ENCODE measurements at regions not wholly inside any gene's neighbourhood (a gene's known extent, or its start where the extent isn't known, plus 50 kb on each side); places are given as distances from the start of the nearest gene placed in this dataset.

- no peaks in the 10 kb centered on the region for H3K36me3 ChIP-seq (ENCODE audit: control insufficient read depth in 2 of 2, insufficient read depth in 2 of 2, low read length in 1 of 2)
- no peak overlapping the region for H3K27ac ChIP-seq (ENCODE audit: low read depth in 2 of 2, low read length in 1 of 2)
- H3K27me3 ChIP-seq (ENCODE audit: control insufficient read depth in 1 of 2, insufficient read depth in 2 of 2, low read length in 2 of 2): no peaks in the 10 kb centered on the region
- WGBS, 2 donors: 47 to 63% methylated on average over 7 of the region's 7 CpGs
- no peaks in the 10 kb centered on the region for H3K9me3 ChIP-seq (ENCODE audit: control insufficient read depth in 2 of 2, insufficient read depth in 1 of 2, low read depth in 1 of 2, low read length in 1 of 2)
- no peak overlapping the region for H3K4me3 ChIP-seq (ENCODE audit: low read depth in 1 of 2, low read length in 2 of 2)
- no peaks in the 10 kb centered on the region for H3K4me1 ChIP-seq (ENCODE audit: control insufficient read depth in 2 of 2, insufficient read depth in 2 of 2, low read length in 1 of 2)
Measured at GRCh38 chr7:142389544-142389943, 131.7 kb upstream of the PRSS58 start.

- Histone ChIP-seq H3K27me3 (ENCODE audit: control insufficient read depth in 1 of 2, insufficient read depth in 2 of 2, low read length in 2 of 2) (no peaks in the 10 kb centered on the region), H3K4me1 (ENCODE audit: control insufficient read depth in 2 of 2, insufficient read depth in 2 of 2, low read length in 1 of 2) (peaks cover 0 to 2% of the 10 kb centered on the region in 2 donors), H3K36me3 (ENCODE audit: control insufficient read depth in 2 of 2, insufficient read depth in 2 of 2, low read length in 1 of 2) (no peaks in the 10 kb centered on the region), H3K4me3 (ENCODE audit: low read depth in 1 of 2, low read length in 2 of 2) (no peak overlapping the region), H3K9me3 (ENCODE audit: control insufficient read depth in 2 of 2, insufficient read depth in 1 of 2, low read depth in 1 of 2, low read length in 1 of 2) (no peaks in the 10 kb centered on the region), H3K27ac (ENCODE audit: low read depth in 2 of 2, low read length in 1 of 2) (no peak overlapping the region)
- 50 to 53% methylated on average over 8 of the region's 8 CpGs for WGBS, 2 donors
Measured at GRCh38 chr7:142385491-142386340, 127.9 kb upstream of the PRSS58 start.

GRCh38 chr7:142384493-142384922 lies 126.7 kb upstream of the PRSS58 start:
- no peaks in the 10 kb centered on the region for H3K9me3 ChIP-seq (ENCODE audit: control insufficient read depth in 2 of 2, insufficient read depth in 1 of 2, low read depth in 1 of 2, low read length in 1 of 2)
- no peaks in the 10 kb centered on the region for H3K27me3 ChIP-seq (ENCODE audit: control insufficient read depth in 1 of 2, insufficient read depth in 2 of 2, low read length in 2 of 2)
- H3K27ac ChIP-seq (ENCODE audit: low read depth in 2 of 2, low read length in 1 of 2): peak overlapping the region; percentile 14 to 45
- H3K4me1 ChIP-seq (ENCODE audit: control insufficient read depth in 2 of 2, insufficient read depth in 2 of 2, low read length in 1 of 2): peaks cover 0 to 2% of the 10 kb centered on the region in 2 donors
- WGBS, 2 donors: 34 to 51% methylated on average over 11 of the region's 11 CpGs
- H3K4me3 ChIP-seq (ENCODE audit: low read depth in 1 of 2, low read length in 2 of 2): no peak overlapping the region
- H3K36me3 ChIP-seq (ENCODE audit: control insufficient read depth in 2 of 2, insufficient read depth in 2 of 2, low read length in 1 of 2): no peaks in the 10 kb centered on the region

- peaks cover 0 to 2% of the 10 kb centered on the region in 2 donors for H3K4me1 ChIP-seq (ENCODE audit: control insufficient read depth in 2 of 2, insufficient read depth in 2 of 2, low read length in 1 of 2)
- H3K27ac ChIP-seq (ENCODE audit: low read depth in 2 of 2, low read length in 1 of 2): peak overlapping the region in 1 of 2 donors; percentile 45
- H3K27me3 ChIP-seq (ENCODE audit: control insufficient read depth in 1 of 2, insufficient read depth in 2 of 2, low read length in 2 of 2): no peaks in the 10 kb centered on the region
- no peaks in the 10 kb centered on the region for H3K9me3 ChIP-seq (ENCODE audit: control insufficient read depth in 2 of 2, insufficient read depth in 1 of 2, low read depth in 1 of 2, low read length in 1 of 2)
- H3K4me3 ChIP-seq (ENCODE audit: low read depth in 1 of 2, low read length in 2 of 2): no peak overlapping the region
- WGBS, 2 donors: 80 to 84% methylated on average over 6 of the region's 6 CpGs
- no peaks in the 10 kb centered on the region for H3K36me3 ChIP-seq (ENCODE audit: control insufficient read depth in 2 of 2, insufficient read depth in 2 of 2, low read length in 1 of 2)
Measured at GRCh38 chr7:142383841-142384492, 126.1 kb upstream of the PRSS58 start.

GRCh38 chr7:142381727-142382390 lies 124.0 kb upstream of the PRSS58 start:
- Histone ChIP-seq H3K4me3 (ENCODE audit: low read depth in 1 of 2, low read length in 2 of 2) (no peak overlapping the region), H3K9me3 (ENCODE audit: control insufficient read depth in 2 of 2, insufficient read depth in 1 of 2, low read depth in 1 of 2, low read length in 1 of 2) (no peaks in the 10 kb centered on the region), H3K27me3 (ENCODE audit: control insufficient read depth in 1 of 2, insufficient read depth in 2 of 2, low read length in 2 of 2) (no peaks in the 10 kb centered on the region), H3K36me3 (ENCODE audit: control insufficient read depth in 2 of 2, insufficient read depth in 2 of 2, low read length in 1 of 2) (no peaks in the 10 kb centered on the region), H3K27ac (ENCODE audit: low read depth in 2 of 2, low read length in 1 of 2) (no peak overlapping the region), H3K4me1 (ENCODE audit: control insufficient read depth in 2 of 2, insufficient read depth in 2 of 2, low read length in 1 of 2) (peaks cover 0 to 2% of the 10 kb centered on the region in 2 donors)
- 94 to 96% methylated on average over 2 of the region's 2 CpGs for WGBS, 2 donors

- Histone ChIP-seq H3K4me1 (ENCODE audit: control insufficient read depth in 2 of 2, insufficient read depth in 2 of 2, low read length in 1 of 2) (peaks cover 2 to 11% of the 10 kb centered on the region in 2 donors), H3K27ac (ENCODE audit: low read depth in 2 of 2, low read length in 1 of 2) (no peak overlapping the region), H3K27me3 (ENCODE audit: control insufficient read depth in 1 of 2, insufficient read depth in 2 of 2, low read length in 2 of 2) (no peaks in the 10 kb centered on the region), H3K36me3 (ENCODE audit: control insufficient read depth in 2 of 2, insufficient read depth in 2 of 2, low read length in 1 of 2) (no peaks in the 10 kb centered on the region), H3K9me3 (ENCODE audit: control insufficient read depth in 2 of 2, insufficient read depth in 1 of 2, low read depth in 1 of 2, low read length in 1 of 2) (no peaks in the 10 kb centered on the region), H3K4me3 (ENCODE audit: low read depth in 1 of 2, low read length in 2 of 2) (no peak overlapping the region)
- 60 to 61% methylated on average over 3 of the region's 3 CpGs for WGBS, 2 donors
Measured at GRCh38 chr7:142380069-142380468, 122.2 kb upstream of the PRSS58 start.

- H3K27me3 ChIP-seq (ENCODE audit: control insufficient read depth in 1 of 2, insufficient read depth in 2 of 2, low read length in 2 of 2): no peaks in the 10 kb centered on the region
- H3K9me3 ChIP-seq (ENCODE audit: control insufficient read depth in 2 of 2, insufficient read depth in 1 of 2, low read depth in 1 of 2, low read length in 1 of 2): no peaks in the 10 kb centered on the region
- H3K4me3 ChIP-seq (ENCODE audit: low read depth in 1 of 2, low read length in 2 of 2): no peak overlapping the region
- no peaks in the 10 kb centered on the region for H3K36me3 ChIP-seq (ENCODE audit: control insufficient read depth in 2 of 2, insufficient read depth in 2 of 2, low read length in 1 of 2)
- H3K4me1 ChIP-seq (ENCODE audit: control insufficient read depth in 2 of 2, insufficient read depth in 2 of 2, low read length in 1 of 2): peaks cover 2 to 11% of the 10 kb centered on the region in 2 donors
- no peak overlapping the region for H3K27ac ChIP-seq (ENCODE audit: low read depth in 2 of 2, low read length in 1 of 2)
- WGBS, 2 donors: 81 to 85% methylated on average over 6 of the region's 6 CpGs
Measured at GRCh38 chr7:142379201-142379885, 121.5 kb upstream of the PRSS58 start.

GRCh38 chr7:142377567-142377966 lies 119.7 kb upstream of the PRSS58 start:
- no peaks in the 10 kb centered on the region for H3K9me3 ChIP-seq (ENCODE audit: control insufficient read depth in 2 of 2, insufficient read depth in 1 of 2, low read depth in 1 of 2, low read length in 1 of 2)
- H3K4me3 ChIP-seq (ENCODE audit: low read depth in 1 of 2, low read length in 2 of 2): no peak overlapping the region
- no peak overlapping the region for H3K27ac ChIP-seq (ENCODE audit: low read depth in 2 of 2, low read length in 1 of 2)
- peaks cover 2 to 9% of the 10 kb centered on the region in 2 donors for H3K4me1 ChIP-seq (ENCODE audit: control insufficient read depth in 2 of 2, insufficient read depth in 2 of 2, low read length in 1 of 2)
- no peaks in the 10 kb centered on the region for H3K36me3 ChIP-seq (ENCODE audit: control insufficient read depth in 2 of 2, insufficient read depth in 2 of 2, low read length in 1 of 2)
- 95 to 96% methylated on average over 2 of the region's 2 CpGs for WGBS, 2 donors
- no peaks in the 10 kb centered on the region for H3K27me3 ChIP-seq (ENCODE audit: control insufficient read depth in 1 of 2, insufficient read depth in 2 of 2, low read length in 2 of 2)

- no peaks in the 10 kb centered on the region for H3K9me3 ChIP-seq (ENCODE audit: control insufficient read depth in 2 of 2, insufficient read depth in 1 of 2, low read depth in 1 of 2, low read length in 1 of 2)
- H3K27ac ChIP-seq (ENCODE audit: low read depth in 2 of 2, low read length in 1 of 2): peak overlapping the region; percentile 85 to 86
- H3K4me3 ChIP-seq (ENCODE audit: low read depth in 1 of 2, low read length in 2 of 2): no peak overlapping the region
- no peaks in the 10 kb centered on the region for H3K36me3 ChIP-seq (ENCODE audit: control insufficient read depth in 2 of 2, insufficient read depth in 2 of 2, low read length in 1 of 2)
- no peaks in the 10 kb centered on the region for H3K27me3 ChIP-seq (ENCODE audit: control insufficient read depth in 1 of 2, insufficient read depth in 2 of 2, low read length in 2 of 2)
- H3K4me1 ChIP-seq (ENCODE audit: control insufficient read depth in 2 of 2, insufficient read depth in 2 of 2, low read length in 1 of 2): peaks cover 2 to 9% of the 10 kb centered on the region in 2 donors
- 56 to 63% methylated on average over 6 of the region's 6 CpGs for WGBS, 2 donors
Measured at GRCh38 chr7:142376356-142376997, 118.6 kb upstream of the PRSS58 start.
